ENCODE measurements at regions not wholly inside any gene's neighbourhood (a gene's known extent, or its start where the extent isn't known, plus 50 kb on each side); places are given as distances from the start of the nearest gene placed in this dataset.
"Not testable (repeated sequence)": the region's sequence is repeated elsewhere in the genome, so short reads cannot be mapped to it uniquely, and the experiment has no call there.

DNA sequence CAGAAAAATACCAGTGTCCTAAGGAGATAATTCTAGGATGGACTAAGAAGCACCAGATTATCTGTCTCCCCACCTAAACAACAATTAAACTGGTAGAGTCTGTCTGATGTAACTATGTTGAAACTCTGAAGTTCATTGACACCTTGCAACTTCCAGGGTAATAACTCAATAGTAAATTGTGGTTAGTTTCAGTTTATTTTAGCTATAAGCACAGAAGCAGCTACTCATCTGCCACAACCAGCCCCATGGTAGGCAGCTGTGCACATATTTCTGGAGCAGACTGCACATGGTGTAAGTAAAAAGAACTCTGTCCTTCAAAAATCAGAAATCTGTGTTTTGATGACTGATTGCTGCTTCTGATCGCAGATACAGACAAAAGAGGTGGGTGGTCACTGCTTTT, 852.1 kb downstream of the CDH11 start (continued):
- no peak for TF ChIP-seq MAX (IDR thresholded peaks at IDR 0.05; ENCODE audit: low read depth, low read length)
- no peak for TF ChIP-seq ESRRA (IDR thresholded peaks at IDR 0.05; ENCODE audit: low read length)
- no peak for TF ChIP-seq NFYB (IDR thresholded peaks at IDR 0.05; ENCODE audit: insufficient read depth, low read depth, low read length)
- TF ChIP-seq LARP7 (IDR thresholded peaks at IDR 0.05) = no peak
- no peak for TF ChIP-seq TCF3 (IDR thresholded peaks at IDR 0.05; ENCODE audit: borderline replicate concordance, insufficient read depth, low read depth, low read length)
- TF ChIP-seq SPI1 (IDR thresholded peaks at IDR 0.05; ENCODE audit: borderline replicate concordance, insufficient read depth, low read depth, low read length) = no peak
- TF ChIP-seq ATF2 (IDR thresholded peaks at IDR 0.05; ENCODE audit: low read length) = no peak
- TF ChIP-seq ZNF622 (IDR thresholded peaks at IDR 0.05) = no peak

- Histone ChIP-seq H3K9ac (ENCODE audit: control insufficient read depth, insufficient read depth, low read length) (no peak overlapping the region), H3K27ac (ENCODE audit: control insufficient read depth, insufficient read depth) (no peak overlapping the region), H3K4me2 (ENCODE audit: control insufficient read depth, insufficient read depth) (no peak overlapping the region), H2AFZ (ENCODE audit: control insufficient read depth, low read depth, low read length) (no peak overlapping the region), H3K9me3 (replicated peaks; ENCODE audit: control insufficient read depth, insufficient read depth, low read length) (no peaks in the 10 kb centered on the region), H3K79me2 (ENCODE audit: control insufficient read depth, insufficient read depth, low read length) (no peaks in the 10 kb centered on the region), H3K4me3 (no peak overlapping the region), H3K27me3 (replicated peaks in 1 of 2; ENCODE audit: control insufficient read depth in 2 of 2, insufficient read depth in 2 of 2, low read length in 1 of 2) (no peaks in the 10 kb centered on the region), H3K4me1 (ENCODE audit: control insufficient read depth, insufficient read depth, low read length) (no peaks in the 10 kb centered on the region), H3K36me3 (ENCODE audit: control insufficient read depth in 2 of 2, insufficient read depth in 2 of 2, low read length in 1 of 2) (no peaks in the 10 kb centered on the region), H4K20me1 (ENCODE audit: control insufficient read depth, insufficient read depth) (no peaks in the 10 kb centered on the region)
- no peak for FAIRE-seq
- in situ Hi-C loops (cut with MboI) = no loop called here
- RAD21 ChIA-PET (ENCODE audit: unreplicated experiment) = no interaction called here
- BruUV-seq (replicated peaks) = no TSS peak
- DNase-seq (ENCODE audit: low read depth, low spot score) = no peak
- POLR2A ChIA-PET = no interaction called here
- ATAC-seq = no peak
- CTCF ChIA-PET = no interaction called here
- intact Hi-C loops (cut with micrococcal nuclease; ENCODE audit: unreplicated experiment) = no loop called here
- SMC1A ChIA-PET (ENCODE audit: uncharacterized antibody, unreplicated experiment) = no interaction called here
- TF ChIP-seq RBBP5 (conservative IDR thresholded peaks at IDR 0.05) = no peak
- no peak for TF ChIP-seq HDAC2 (IDR thresholded peaks at IDR 0.05)
- no peak for TF ChIP-seq POLR2AphosphoS2 (IDR thresholded peaks at IDR 0.05; ENCODE audit: low read depth, low read length)
- TF ChIP-seq RB1 (IDR thresholded peaks at IDR 0.05; ENCODE audit: borderline replicate concordance) = no peak
These were observed 856.1 kb downstream of the CDH11 start for GRCh38 chr16:64265756-64266155.

GRCh38 chr16:64260631-64261401, 861.0 kb downstream of the CDH11 start:
- SMC1A ChIA-PET (ENCODE audit: uncharacterized antibody, unreplicated experiment); ATAC-seq; H3K9ac ChIP-seq (ENCODE audit: control insufficient read depth, insufficient read depth, low read length); H4K20me1 ChIP-seq (ENCODE audit: control insufficient read depth, insufficient read depth); H3K27me3 ChIP-seq (replicated peaks in 1 of 2; ENCODE audit: control insufficient read depth in 2 of 2, insufficient read depth in 2 of 2, low read length in 1 of 2); H3K4me3 ChIP-seq; H3K4me2 ChIP-seq (ENCODE audit: control insufficient read depth, insufficient read depth); H3K27ac ChIP-seq (ENCODE audit: control insufficient read depth, insufficient read depth); in situ Hi-C loops (cut with MboI); H3K4me1 ChIP-seq (ENCODE audit: control insufficient read depth, insufficient read depth, low read length); H3K9me3 ChIP-seq (replicated peaks; ENCODE audit: control insufficient read depth, insufficient read depth, low read length); intact Hi-C loops (cut with micrococcal nuclease; ENCODE audit: unreplicated experiment); FAIRE-seq; DNase-seq (ENCODE audit: low read depth, low spot score); H3K79me2 ChIP-seq (ENCODE audit: control insufficient read depth, insufficient read depth, low read length); RAD21 ChIA-PET (ENCODE audit: unreplicated experiment); BruUV-seq (replicated peaks); CTCF ChIA-PET; H3K36me3 ChIP-seq (ENCODE audit: control insufficient read depth in 2 of 2, insufficient read depth in 2 of 2, low read length in 1 of 2); H2AFZ ChIP-seq (ENCODE audit: control insufficient read depth, low read depth, low read length); POLR2A ChIA-PET: not testable (repeated sequence)
- WGBS (ENCODE audit: insufficient coverage, insufficient replicate concordance, low lambda C conversion rate, missing lambda C conversion rate) = 71% methylated on average over 23 of the region's 23 CpGs
